ENCODE measurements at regions not wholly inside any gene's neighbourhood (a gene's known extent, or its start where the extent isn't known, plus 50 kb on each side); places are given as distances from the start of the nearest gene placed in this dataset.

DNA sequence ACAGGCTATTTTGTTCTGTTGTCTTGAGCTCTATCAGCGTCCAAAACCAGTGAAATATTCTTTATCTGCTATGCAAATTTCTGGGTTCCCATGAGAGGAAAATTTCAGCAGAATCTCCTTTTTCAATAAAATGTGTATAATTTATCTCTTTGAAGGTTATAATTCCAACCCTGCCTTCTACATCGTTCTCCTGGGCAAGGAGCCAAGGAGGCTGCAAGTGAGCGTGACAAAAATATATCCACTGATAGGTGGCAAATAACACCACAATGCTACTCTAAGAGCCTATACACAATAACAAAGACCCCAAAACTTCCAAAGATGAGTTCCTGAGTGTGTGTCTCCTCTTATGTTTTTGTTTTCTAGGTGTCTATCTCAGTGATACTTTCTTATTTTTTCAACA lies 664.7 kb upstream of the SORCS1 start (continued):
- TF ChIP-seq CHD7 (IDR thresholded peaks at IDR 0.05; ENCODE audit: insufficient replicate concordance, low read length) (no peak), EZH2 (IDR thresholded peaks at IDR 0.05; ENCODE audit: low read depth, low read length, severe bottlenecking) (no peak), JUN (IDR thresholded peaks at IDR 0.05; ENCODE audit: low read depth, low read length) (no peak), RBBP5 (IDR thresholded peaks at IDR 0.05; ENCODE audit: borderline replicate concordance, low read depth, low read length) (no peak), ASH2L (IDR thresholded peaks at IDR 0.05; ENCODE audit: low read length) (no peak), GABPA (IDR thresholded peaks at IDR 0.05; ENCODE audit: borderline replicate concordance, insufficient read depth, low read length) (no peak), CBX8 (IDR thresholded peaks at IDR 0.05; ENCODE audit: borderline replicate concordance, low read depth, low read length) (no peak), E2F6 (IDR thresholded peaks at IDR 0.05) (no peak), CEBPB (IDR thresholded peaks at IDR 0.05; ENCODE audit: low read depth, low read length) (no peak)
- TF ChIP-seq, protein P1, sequence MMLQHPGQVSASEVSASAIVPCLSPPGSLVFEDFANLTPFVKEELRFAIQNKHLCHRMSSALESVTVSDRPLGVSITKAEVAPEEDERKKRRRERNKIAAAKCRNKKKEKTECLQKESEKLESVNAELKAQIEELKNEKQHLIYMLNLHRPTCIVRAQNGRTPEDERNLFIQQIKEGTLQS (IDR thresholded peaks at IDR 0.05; ENCODE audit: insufficient read depth, low read depth, low read length), result no peak
